SK-N-SH (cell line): ENCODE measurements at regions not wholly inside any gene's neighbourhood (a gene's known extent, or its start where the extent isn't known, plus 50 kb on each side); places are given as distances from the start of the nearest gene placed in this dataset.

Experiments
- CTCF ChIA-PET: fragments of 300-600, 350-600 bp; formaldehyde crosslinking; extraction: SDS; loops from one replicate; lab custom pipeline; 2021; lab: Yijun Ruan, JAX
- POLR2A ChIA-PET: fragments of 350-600 bp; sonication (Branson Sonifier 250); formaldehyde crosslinking; extraction: SDS; loops from one replicate; lab custom pipeline; 2020; ENCODE audit warnings: antibody characterized with exemption, inconsistent platforms; lab: Yijun Ruan, JAX
- DNase-seq: peaks from one replicate; pipeline ENCODE4 v3.0.0; 2012
- H2AFZ ChIP-seq: fragments of 200-600 bp; sonication (generic); 2 replicates; pipeline ENCODE4 v1.8.1; 2016; ENCODE audit warnings: antibody characterized with exemption, mild to moderate bottlenecking, low read depth
- H3F3A ChIP-seq: fragments of 200-600 bp; sonication (generic); replicated peaks from 2 replicates; pipeline ENCODE3; 2016; ENCODE audit warnings: antibody characterized with exemption, mild to moderate bottlenecking; ENCODE audit not compliant: insufficient read depth
- H3K27ac ChIP-seq, 2 experiments: fragments of 200-500 bp in 1 of 2; fragments of 200-600 bp in 1 of 2; sonication (Bioruptor generic) in 1 of 2; sonication (generic), shearing (Covaris generic) in 1 of 2; 2 replicates each; pipeline versions ENCODE4 v1.5.1 to v1.6.1; 2014 to 2016; ENCODE audit warnings: low read depth in 2 of 2, inconsistent platforms in 1 of 2, low read length in 1 of 2, mild to moderate bottlenecking in 1 of 2, mixed read lengths in 1 of 2
- H3K27me3 ChIP-seq: fragments of 200-600 bp; sonication (generic), shearing (Covaris generic); 2 replicates; pipeline ENCODE4 v1.6.1; 2016; ENCODE audit warnings: mixed run types; ENCODE audit not compliant: insufficient read depth
- H3K36me3 ChIP-seq, 2 experiments: fragments of 200-500 bp in 1 of 2; fragments of 200-600 bp in 1 of 2; sonication (Bioruptor generic) in 1 of 2; sonication (generic) in 1 of 2; replicated peaks in 1 of 2; 2 replicates each; pipeline versions ENCODE3 to v1.5.1; 2014 to 2016; ENCODE audit warnings: low read length in 1 of 2, mild to moderate bottlenecking in 1 of 2; ENCODE audit not compliant: insufficient read depth in 2 of 2, control insufficient read depth in 1 of 2
- H3K4me1 ChIP-seq, 2 experiments: fragments of 200-500 bp in 1 of 2; fragments of 200-600 bp in 1 of 2; sonication (Bioruptor generic) in 1 of 2; sonication (generic), shearing (Covaris generic) in 1 of 2; 2 replicates each; pipeline versions ENCODE4 v1.5.1 to v1.6.1; 2014 to 2016; ENCODE audit warnings: low read depth in 1 of 2, low read length in 1 of 2, mixed run types in 1 of 2; ENCODE audit not compliant: insufficient read depth in 2 of 2, control insufficient read depth in 1 of 2
- H3K4me2 ChIP-seq: fragments of 200-600 bp; sonication (generic), shearing (Covaris generic); 2 replicates; pipeline ENCODE4 v1.6.1; 2017; ENCODE audit warnings: mixed run types
- H3K4me3 ChIP-seq, 2 experiments: fragments of 200-500 bp in 1 of 2; fragments of 200-600 bp in 1 of 2; sonication (Bioruptor generic) in 1 of 2; sonication (generic), shearing (Covaris generic) in 1 of 2; 2 replicates each; pipeline versions ENCODE4 v1.5.1 to v1.8.1; 2014 to 2016; ENCODE audit warnings: low read depth in 2 of 2, inconsistent platforms in 1 of 2, low read length in 1 of 2, mild to moderate bottlenecking in 1 of 2, mixed read lengths in 1 of 2, moderate library complexity in 1 of 2
- H3K79me2 ChIP-seq: fragments of 200-600 bp; sonication (generic); 2 replicates; pipeline ENCODE4 v1.8.1; 2017; ENCODE audit warnings: mild to moderate bottlenecking; ENCODE audit not compliant: insufficient read depth
- H3K9ac ChIP-seq: fragments of 200-600 bp; sonication (generic); 2 replicates; pipeline ENCODE4 v1.6.1; 2017; ENCODE audit warnings: mixed run types
- H3K9me2 ChIP-seq: fragments of 200-600 bp; sonication (generic); 2 replicates; pipeline ENCODE4 v1.6.1; 2017; ENCODE audit warnings: mixed run types
- H3K9me3 ChIP-seq: fragments of 200-600 bp; sonication (generic); 2 replicates; pipeline ENCODE4 v1.6.1; 2017; ENCODE audit warnings: mixed run types, mild to moderate bottlenecking, moderate library complexity
- H4K20me1 ChIP-seq: fragments of 200-600 bp; sonication (generic); 2 replicates; pipeline ENCODE4 v1.6.1; 2017; ENCODE audit warnings: mild to moderate bottlenecking, mixed run types; ENCODE audit not compliant: insufficient read depth
- ELF1 ChIP-seq: IDR thresholded peaks from 2 replicates; pipeline ENCODE4 v1.4.0; 2012
- EP300 ChIP-seq, 2 experiments: IDR thresholded peaks; 2 replicates each; pipeline versions ENCODE4 v1.4.0 to v1.6.1; 2012; ENCODE audit warnings: borderline replicate concordance in 1 of 2, low read depth in 1 of 2, low read length in 1 of 2
- POLR2AphosphoS5 ChIP-seq: IDR thresholded peaks from 2 replicates; pipeline ENCODE4 v1.6.1; 2012; ENCODE audit warnings: low read depth, low read length
- RAD21 ChIP-seq: IDR thresholded peaks from 2 replicates; pipeline ENCODE4 v1.6.1; 2012; ENCODE audit warnings: mild to moderate bottlenecking, low read length
- RCOR1 ChIP-seq: fragments of 150-350 bp; IDR thresholded peaks from 2 replicates; pipeline ENCODE4 v1.6.1; 2017; ENCODE audit warnings: antibody characterized with exemption, low read length
- YY1 ChIP-seq: IDR thresholded peaks from 2 replicates; pipeline ENCODE4 v1.4.0; 2012; ENCODE audit warnings: low read depth, mild to moderate bottlenecking
- WGBS: methylation state at CpG from one replicate; pipeline ENCODE4 v1.1.6; 2017; ENCODE audit warnings: low lambda C conversion rate; 5-methylcytosine and 5-hydroxymethylcytosine counted together
- TF ChIP-seq, protein P1 (sequence below): IDR thresholded peaks from 2 replicates; pipeline ENCODE4 v1.4.0; 2012; ENCODE audit warnings: low read depth
- TF ChIP-seq, protein P2 (sequence below): IDR thresholded peaks from 2 replicates; pipeline ENCODE4 v1.4.0; 2012; ENCODE audit warnings: low read depth, borderline replicate concordance
- TF ChIP-seq, protein P3 (sequence below): IDR thresholded peaks from 2 replicates; pipeline ENCODE4 v1.4.0; 2012; ENCODE audit warnings: low read depth, borderline replicate concordance
- TF ChIP-seq, protein P4 (sequence below): IDR thresholded peaks from 2 replicates; pipeline ENCODE4; 2012

DNA sequence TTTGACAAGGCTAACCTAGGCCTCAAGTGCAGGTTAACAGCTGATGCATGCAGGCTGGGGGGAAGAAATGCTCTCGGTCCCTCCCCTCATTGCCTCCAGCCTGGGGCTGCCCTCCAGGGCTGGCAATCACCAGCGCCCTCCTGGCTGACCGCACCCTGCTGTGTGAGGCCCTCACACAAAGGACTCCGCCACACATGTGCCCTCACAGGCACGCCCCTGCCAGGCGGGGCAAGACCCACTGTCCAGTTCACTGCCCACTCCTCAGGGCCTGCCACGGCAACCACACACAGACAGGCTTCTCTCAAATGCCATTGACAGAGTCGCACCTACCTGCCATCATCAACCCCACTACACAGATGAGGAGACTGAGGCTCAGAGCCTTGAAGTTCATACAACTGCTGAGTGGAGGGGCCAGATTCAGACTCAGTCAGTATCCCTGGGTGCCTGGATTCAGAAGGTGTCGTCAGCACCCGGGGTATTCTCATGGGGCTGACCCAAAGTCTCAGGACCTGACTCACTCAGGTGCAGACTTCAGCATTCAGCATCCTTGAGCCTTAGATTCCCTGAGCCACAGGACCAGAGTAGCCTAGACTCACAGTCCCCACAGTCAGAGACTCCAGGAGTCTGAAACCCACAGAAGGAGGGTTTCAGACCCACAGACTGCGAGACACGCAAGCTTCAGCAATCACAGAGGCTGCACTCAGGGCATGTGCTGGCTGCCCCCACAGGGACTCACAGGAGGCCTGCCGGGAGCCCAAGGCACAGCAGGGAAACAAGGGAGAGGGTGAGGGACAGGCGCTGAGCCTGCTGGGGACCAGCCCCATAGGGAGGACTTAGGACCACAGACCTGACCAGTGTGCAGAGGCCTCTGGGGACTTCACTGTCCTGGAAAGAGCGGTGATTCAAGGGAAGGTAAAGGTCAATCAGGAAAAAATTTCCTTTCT lies 458.0 kb downstream of the MATN1 start (continued):
- TF ChIP-seq RCOR1: no peak
- no peak for TF ChIP-seq YY1
- TF ChIP-seq, protein P1, sequence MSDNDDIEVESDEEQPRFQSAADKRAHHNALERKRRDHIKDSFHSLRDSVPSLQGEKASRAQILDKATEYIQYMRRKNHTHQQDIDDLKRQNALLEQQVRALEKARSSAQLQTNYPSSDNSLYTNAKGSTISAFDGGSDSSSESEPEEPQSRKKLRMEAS: no peak
- TF ChIP-seq, protein P2, sequence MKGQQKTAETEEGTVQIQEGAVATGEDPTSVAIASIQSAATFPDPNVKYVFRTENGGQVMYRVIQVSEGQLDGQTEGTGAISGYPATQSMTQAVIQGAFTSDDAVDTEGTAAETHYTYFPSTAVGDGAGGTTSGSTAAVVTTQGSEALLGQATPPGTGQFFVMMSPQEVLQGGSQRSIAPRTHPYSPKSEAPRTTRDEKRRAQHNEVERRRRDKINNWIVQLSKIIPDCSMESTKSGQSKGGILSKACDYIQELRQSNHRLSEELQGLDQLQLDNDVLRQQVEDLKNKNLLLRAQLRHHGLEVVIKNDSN: no peak
- TF ChIP-seq EP300 (IDR thresholded peaks at IDR 0.05; ENCODE audit: borderline replicate concordance in 1 of 2, low read depth in 1 of 2, low read length in 1 of 2): no peak
- no peak for TF ChIP-seq ELF1
- TF ChIP-seq POLR2AphosphoS5: no peak

DNA sequence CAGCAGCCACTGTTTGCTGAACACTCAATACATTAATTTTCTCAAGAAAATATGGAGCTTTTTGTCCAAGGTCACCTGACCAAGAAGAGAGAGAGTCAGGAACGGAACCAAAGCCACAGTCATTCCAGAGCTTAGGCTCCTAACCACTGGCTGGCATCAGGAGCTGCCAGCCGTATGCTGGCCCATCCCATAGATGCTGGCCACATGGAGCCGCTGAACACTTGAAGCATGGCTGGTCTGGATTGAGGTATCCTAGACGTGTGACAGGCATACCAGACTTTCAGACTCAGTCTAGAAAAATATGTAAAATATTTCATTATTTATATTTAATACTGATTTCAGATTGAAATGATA lies 458.7 kb downstream of the MATN1 start:
- no peaks in the 10 kb centered on the region for H3K79me2 ChIP-seq
- H3K4me3 ChIP-seq: no peak overlapping the region
- ChIA-PET POLR2A (no interaction called here), CTCF (interaction anchor here (1.1 kb wide), 1 partner anchor 116 kb away, joined by 4 read pairs; no protein-coding TSS in a partner anchor)
- no peaks in the 10 kb centered on the region for H3K9me3 ChIP-seq
- H3K27ac ChIP-seq: no peak overlapping the region
- H4K20me1 ChIP-seq: no peaks in the 10 kb centered on the region
- H3K9me2 ChIP-seq: no peaks in the 10 kb centered on the region
- no peak for DNase-seq
- H3K27me3 ChIP-seq: no peaks in the 10 kb centered on the region
- H3K4me2 ChIP-seq: no peak overlapping the region
- 31% methylated on average over 3 of the region's 4 CpGs for WGBS
- peaks cover 0 to 14% of the 10 kb centered on the region in 2 experiments; a peak in 2 of 4 replicates for H3K4me1 ChIP-seq
- H3K36me3 ChIP-seq: no peaks in the 10 kb centered on the region
- H3F3A ChIP-seq: no peaks in the 10 kb centered on the region
- H2AFZ ChIP-seq: no peak overlapping the region
- TF ChIP-seq ELF1: no peak
- TF ChIP-seq, protein P3, sequence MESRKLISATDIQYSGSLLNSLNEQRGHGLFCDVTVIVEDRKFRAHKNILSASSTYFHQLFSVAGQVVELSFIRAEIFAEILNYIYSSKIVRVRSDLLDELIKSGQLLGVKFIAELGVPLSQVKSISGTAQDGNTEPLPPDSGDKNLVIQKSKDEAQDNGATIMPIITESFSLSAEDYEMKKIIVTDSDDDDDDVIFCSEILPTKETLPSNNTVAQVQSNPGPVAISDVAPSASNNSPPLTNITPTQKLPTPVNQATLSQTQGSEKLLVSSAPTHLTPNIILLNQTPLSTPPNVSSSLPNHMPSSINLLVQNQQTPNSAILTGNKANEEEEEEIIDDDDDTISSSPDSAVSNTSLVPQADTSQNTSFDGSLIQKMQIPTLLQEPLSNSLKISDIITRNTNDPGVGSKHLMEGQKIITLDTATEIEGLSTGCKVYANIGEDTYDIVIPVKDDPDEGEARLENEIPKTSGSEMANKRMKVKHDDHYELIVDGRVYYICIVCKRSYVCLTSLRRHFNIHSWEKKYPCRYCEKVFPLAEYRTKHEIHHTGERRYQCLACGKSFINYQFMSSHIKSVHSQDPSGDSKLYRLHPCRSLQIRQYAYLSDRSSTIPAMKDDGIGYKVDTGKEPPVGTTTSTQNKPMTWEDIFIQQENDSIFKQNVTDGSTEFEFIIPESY: no peak
- TF ChIP-seq, protein P4, sequence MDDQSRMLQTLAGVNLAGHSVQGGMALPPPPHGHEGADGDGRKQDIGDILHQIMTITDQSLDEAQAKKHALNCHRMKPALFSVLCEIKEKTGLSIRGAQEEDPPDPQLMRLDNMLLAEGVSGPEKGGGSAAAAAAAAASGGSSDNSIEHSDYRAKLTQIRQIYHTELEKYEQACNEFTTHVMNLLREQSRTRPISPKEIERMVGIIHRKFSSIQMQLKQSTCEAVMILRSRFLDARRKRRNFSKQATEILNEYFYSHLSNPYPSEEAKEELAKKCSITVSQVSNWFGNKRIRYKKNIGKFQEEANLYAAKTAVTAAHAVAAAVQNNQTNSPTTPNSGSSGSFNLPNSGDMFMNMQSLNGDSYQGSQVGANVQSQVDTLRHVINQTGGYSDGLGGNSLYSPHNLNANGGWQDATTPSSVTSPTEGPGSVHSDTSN: no peak
- no peak for TF ChIP-seq RAD21
- H3K9ac ChIP-seq: no peak overlapping the region
